ENCODE measurements at regions not wholly inside any gene's neighbourhood (a gene's known extent, or its start where the extent isn't known, plus 50 kb on each side); places are given as distances from the start of the nearest gene placed in this dataset.

GRCh38 chr4:128483041-128483440, 195.4 kb upstream of the PGRMC2 start:
- no peak for TF ChIP-seq ZNF792 (tag by site-specific recombination; IDR thresholded peaks at IDR 0.05)
- TF ChIP-seq ZNF350 (tag by site-specific recombination; IDR thresholded peaks at IDR 0.05): no peak
- TF ChIP-seq, protein P1, sequence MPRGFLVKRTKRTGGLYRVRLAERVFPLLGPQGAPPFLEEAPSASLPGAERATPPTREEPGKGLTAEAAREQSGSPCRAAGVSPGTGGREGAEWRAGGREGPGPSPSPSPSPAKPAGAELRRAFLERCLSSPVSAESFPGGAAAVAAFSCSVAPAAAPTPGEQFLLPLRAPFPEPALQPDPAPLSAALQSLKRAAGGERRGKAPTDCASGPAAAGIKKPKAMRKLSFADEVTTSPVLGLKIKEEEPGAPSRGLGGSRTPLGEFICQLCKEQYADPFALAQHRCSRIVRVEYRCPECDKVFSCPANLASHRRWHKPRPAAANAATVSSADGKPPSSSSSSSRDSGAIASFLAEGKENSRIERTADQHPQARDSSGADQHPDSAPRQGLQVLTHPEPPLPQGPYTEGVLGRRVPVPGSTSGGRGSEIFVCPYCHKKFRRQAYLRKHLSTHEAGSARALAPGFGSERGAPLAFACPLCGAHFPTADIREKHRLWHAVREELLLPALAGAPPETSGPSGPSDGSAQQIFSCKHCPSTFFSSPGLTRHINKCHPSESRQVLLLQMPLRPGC (tag by site-specific recombination; IDR thresholded peaks at IDR 0.05): no peak
- no peak for TF ChIP-seq ZFP41 (tag by site-specific recombination; IDR thresholded peaks at IDR 0.05; ENCODE audit: borderline replicate concordance)
- TF ChIP-seq, protein P2, sequence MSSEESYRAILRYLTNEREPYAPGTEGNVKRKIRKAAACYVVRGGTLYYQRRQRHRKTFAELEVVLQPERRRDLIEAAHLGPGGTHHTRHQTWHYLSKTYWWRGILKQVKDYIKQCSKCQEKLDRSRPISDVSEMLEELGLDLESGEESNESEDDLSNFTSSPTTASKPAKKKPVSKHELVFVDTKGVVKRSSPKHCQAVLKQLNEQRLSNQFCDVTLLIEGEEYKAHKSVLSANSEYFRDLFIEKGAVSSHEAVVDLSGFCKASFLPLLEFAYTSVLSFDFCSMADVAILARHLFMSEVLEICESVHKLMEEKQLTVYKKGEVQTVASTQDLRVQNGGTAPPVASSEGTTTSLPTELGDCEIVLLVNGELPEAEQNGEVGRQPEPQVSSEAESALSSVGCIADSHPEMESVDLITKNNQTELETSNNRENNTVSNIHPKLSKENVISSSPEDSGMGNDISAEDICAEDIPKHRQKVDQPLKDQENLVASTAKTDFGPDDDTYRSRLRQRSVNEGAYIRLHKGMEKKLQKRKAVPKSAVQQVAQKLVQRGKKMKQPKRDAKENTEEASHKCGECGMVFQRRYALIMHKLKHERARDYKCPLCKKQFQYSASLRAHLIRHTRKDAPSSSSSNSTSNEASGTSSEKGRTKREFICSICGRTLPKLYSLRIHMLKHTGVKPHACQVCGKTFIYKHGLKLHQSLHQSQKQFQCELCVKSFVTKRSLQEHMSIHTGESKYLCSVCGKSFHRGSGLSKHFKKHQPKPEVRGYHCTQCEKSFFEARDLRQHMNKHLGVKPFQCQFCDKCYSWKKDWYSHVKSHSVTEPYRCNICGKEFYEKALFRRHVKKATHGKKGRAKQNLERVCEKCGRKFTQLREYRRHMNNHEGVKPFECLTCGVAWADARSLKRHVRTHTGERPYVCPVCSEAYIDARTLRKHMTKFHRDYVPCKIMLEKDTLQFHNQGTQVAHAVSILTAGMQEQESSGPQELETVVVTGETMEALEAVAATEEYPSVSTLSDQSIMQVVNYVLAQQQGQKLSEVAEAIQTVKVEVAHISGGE (tag by site-specific recombination; conservative IDR thresholded peaks at IDR 0.05; ENCODE audit: low read depth): no peak
- TF ChIP-seq, protein P3, sequence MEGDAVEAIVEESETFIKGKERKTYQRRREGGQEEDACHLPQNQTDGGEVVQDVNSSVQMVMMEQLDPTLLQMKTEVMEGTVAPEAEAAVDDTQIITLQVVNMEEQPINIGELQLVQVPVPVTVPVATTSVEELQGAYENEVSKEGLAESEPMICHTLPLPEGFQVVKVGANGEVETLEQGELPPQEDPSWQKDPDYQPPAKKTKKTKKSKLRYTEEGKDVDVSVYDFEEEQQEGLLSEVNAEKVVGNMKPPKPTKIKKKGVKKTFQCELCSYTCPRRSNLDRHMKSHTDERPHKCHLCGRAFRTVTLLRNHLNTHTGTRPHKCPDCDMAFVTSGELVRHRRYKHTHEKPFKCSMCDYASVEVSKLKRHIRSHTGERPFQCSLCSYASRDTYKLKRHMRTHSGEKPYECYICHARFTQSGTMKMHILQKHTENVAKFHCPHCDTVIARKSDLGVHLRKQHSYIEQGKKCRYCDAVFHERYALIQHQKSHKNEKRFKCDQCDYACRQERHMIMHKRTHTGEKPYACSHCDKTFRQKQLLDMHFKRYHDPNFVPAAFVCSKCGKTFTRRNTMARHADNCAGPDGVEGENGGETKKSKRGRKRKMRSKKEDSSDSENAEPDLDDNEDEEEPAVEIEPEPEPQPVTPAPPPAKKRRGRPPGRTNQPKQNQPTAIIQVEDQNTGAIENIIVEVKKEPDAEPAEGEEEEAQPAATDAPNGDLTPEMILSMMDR (tag by site-specific recombination; IDR thresholded peaks at IDR 0.05): no peak
- TF ChIP-seq SP2 (tag by site-specific recombination; IDR thresholded peaks at IDR 0.05): no peak
- TF ChIP-seq, protein P4, sequence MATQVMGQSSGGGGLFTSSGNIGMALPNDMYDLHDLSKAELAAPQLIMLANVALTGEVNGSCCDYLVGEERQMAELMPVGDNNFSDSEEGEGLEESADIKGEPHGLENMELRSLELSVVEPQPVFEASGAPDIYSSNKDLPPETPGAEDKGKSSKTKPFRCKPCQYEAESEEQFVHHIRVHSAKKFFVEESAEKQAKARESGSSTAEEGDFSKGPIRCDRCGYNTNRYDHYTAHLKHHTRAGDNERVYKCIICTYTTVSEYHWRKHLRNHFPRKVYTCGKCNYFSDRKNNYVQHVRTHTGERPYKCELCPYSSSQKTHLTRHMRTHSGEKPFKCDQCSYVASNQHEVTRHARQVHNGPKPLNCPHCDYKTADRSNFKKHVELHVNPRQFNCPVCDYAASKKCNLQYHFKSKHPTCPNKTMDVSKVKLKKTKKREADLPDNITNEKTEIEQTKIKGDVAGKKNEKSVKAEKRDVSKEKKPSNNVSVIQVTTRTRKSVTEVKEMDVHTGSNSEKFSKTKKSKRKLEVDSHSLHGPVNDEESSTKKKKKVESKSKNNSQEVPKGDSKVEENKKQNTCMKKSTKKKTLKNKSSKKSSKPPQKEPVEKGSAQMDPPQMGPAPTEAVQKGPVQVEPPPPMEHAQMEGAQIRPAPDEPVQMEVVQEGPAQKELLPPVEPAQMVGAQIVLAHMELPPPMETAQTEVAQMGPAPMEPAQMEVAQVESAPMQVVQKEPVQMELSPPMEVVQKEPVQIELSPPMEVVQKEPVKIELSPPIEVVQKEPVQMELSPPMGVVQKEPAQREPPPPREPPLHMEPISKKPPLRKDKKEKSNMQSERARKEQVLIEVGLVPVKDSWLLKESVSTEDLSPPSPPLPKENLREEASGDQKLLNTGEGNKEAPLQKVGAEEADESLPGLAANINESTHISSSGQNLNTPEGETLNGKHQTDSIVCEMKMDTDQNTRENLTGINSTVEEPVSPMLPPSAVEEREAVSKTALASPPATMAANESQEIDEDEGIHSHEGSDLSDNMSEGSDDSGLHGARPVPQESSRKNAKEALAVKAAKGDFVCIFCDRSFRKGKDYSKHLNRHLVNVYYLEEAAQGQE (tag by site-specific recombination; IDR thresholded peaks at IDR 0.05): no peak
- no peak for TF ChIP-seq HOXA7 (CRISPR knock-in tag; IDR thresholded peaks at IDR 0.05; ENCODE audit: borderline replicate concordance)
- no peak for TF ChIP-seq MYNN (tag by site-specific recombination; IDR thresholded peaks at IDR 0.05; ENCODE audit: borderline replicate concordance)
- TF ChIP-seq MEIS1 (CRISPR knock-in tag; IDR thresholded peaks at IDR 0.05; ENCODE audit: borderline replicate concordance): no peak
- TF ChIP-seq ZNF416 (tag by site-specific recombination; IDR thresholded peaks at IDR 0.05): no peak

Measured in HEK293 (cell line).